Duodenal mucosa (tissue), 2 donors: ENCODE measurements at regions not wholly inside any gene's neighbourhood (a gene's known extent, or its start where the extent isn't known, plus 50 kb on each side); places are given as distances from the start of the nearest gene placed in this dataset.

Experiments used
- H3K27ac ChIP-seq: one replicate; pipeline ENCODE4 v1.7.0; 2013; ENCODE audit warnings: low read depth, low read length
- H3K27me3 ChIP-seq, 2 donors: one replicate each; pipeline ENCODE4 v1.7.0; 2013; ENCODE audit warnings: low read length in 2 of 2, control low read depth in 1 of 2; ENCODE audit not compliant: insufficient read depth in 2 of 2, control insufficient read depth in 1 of 2
- H3K36me3 ChIP-seq, 2 donors: one replicate each; pipeline ENCODE4 v1.7.0; 2013; ENCODE audit warnings: low read length in 2 of 2, control low read depth in 1 of 2; ENCODE audit not compliant: insufficient read depth in 2 of 2, control insufficient read depth in 1 of 2
- H3K4me1 ChIP-seq, 2 donors: one replicate each; pipeline ENCODE4 v1.7.0; 2013; ENCODE audit warnings: low read length in 2 of 2, control low read depth in 1 of 2; ENCODE audit not compliant: insufficient read depth in 2 of 2, control insufficient read depth in 1 of 2
- H3K4me3 ChIP-seq, 2 donors: one replicate each; pipeline ENCODE4 v1.7.0; 2013; ENCODE audit warnings: low read length in 2 of 2, low read depth in 1 of 2
- H3K9ac ChIP-seq, 2 donors: one replicate each; pipeline ENCODE4 v1.7.0; 2013; ENCODE audit warnings: low read length in 2 of 2, low read depth in 1 of 2
- H3K9me3 ChIP-seq, 2 donors: one replicate each; pipeline ENCODE4 v1.7.0; 2013; ENCODE audit warnings: low read length in 2 of 2, control low read depth in 1 of 2; ENCODE audit not compliant: control insufficient read depth in 1 of 2

DNA sequence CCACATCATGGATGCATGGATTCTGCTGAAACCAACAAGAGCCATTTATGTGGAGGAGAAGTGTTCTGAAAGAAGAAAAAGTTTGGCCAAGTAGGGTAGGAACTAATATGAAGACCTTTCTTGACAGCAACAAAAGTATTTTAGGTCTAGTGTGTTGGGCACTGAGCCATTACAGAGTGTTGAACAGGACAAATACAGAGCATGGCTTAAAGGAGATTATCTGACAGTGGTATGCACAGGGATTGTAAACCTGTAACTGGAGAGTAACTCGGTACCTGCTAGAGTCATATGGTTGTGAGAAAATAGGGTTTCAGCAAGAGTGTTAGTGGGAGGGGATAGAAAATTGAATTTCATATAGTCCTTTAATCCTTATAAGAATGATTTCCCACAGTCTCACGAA is 513.2 kb upstream of the WWC1 start:
- Histone ChIP-seq H3K27me3 (no peaks in the 10 kb centered on the region), H3K4me1 (no peaks in the 10 kb centered on the region), H3K9me3 (no peaks in the 10 kb centered on the region), H3K9ac (no peak overlapping the region), H3K4me3 (no peak overlapping the region), H3K27ac (no peak overlapping the region), H3K36me3 (no peaks in the 10 kb centered on the region)

DNA sequence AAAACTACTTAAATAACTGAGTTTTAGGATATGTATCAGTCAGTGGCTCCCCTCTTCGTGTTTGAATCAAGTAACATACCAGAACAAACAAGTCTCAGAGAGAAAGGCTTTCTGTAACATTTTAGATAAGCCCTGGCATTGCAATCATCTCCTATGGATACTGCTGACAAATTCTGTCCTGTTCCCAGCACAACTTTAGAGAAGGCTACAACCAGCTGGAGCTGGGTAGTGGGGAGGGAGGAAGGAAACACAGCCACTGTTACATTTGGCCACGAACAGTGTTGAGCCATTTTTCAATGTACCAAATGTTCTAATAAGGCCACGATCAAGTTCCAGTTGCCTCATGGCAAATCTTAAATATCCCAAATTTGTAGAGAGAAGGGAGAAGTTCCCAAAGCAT is 511.8 kb upstream of the WWC1 start:
- H3K36me3 ChIP-seq, result no peaks in the 10 kb centered on the region
- no peaks in the 10 kb centered on the region for H3K27me3 ChIP-seq
- H3K9ac ChIP-seq, result no peak overlapping the region
- H3K4me3 ChIP-seq, result no peak overlapping the region
- no peak overlapping the region for H3K27ac ChIP-seq
- no peaks in the 10 kb centered on the region for H3K9me3 ChIP-seq
- H3K4me1 ChIP-seq, result no peaks in the 10 kb centered on the region

- Histone ChIP-seq H3K4me3 (no peak overlapping the region), H3K4me1 (no peaks in the 10 kb centered on the region), H3K36me3 (no peaks in the 10 kb centered on the region), H3K27me3 (no peaks in the 10 kb centered on the region), H3K9ac (no peak overlapping the region), H3K27ac (no peak overlapping the region), H3K9me3 (no peaks in the 10 kb centered on the region)
These were observed 511.3 kb upstream of the WWC1 start for GRCh38 chr5:167780177-167780576.

GRCh38 chr5:167783145-167783817 is 508.2 kb upstream of the WWC1 start:
- H3K9me3 ChIP-seq, result no peaks in the 10 kb centered on the region
- no peaks in the 10 kb centered on the region for H3K27me3 ChIP-seq
- no peak overlapping the region for H3K27ac ChIP-seq
- no peak overlapping the region for H3K9ac ChIP-seq
- H3K4me1 ChIP-seq, result no peaks in the 10 kb centered on the region
- H3K4me3 ChIP-seq, result no peak overlapping the region
- H3K36me3 ChIP-seq, result no peaks in the 10 kb centered on the region

DNA sequence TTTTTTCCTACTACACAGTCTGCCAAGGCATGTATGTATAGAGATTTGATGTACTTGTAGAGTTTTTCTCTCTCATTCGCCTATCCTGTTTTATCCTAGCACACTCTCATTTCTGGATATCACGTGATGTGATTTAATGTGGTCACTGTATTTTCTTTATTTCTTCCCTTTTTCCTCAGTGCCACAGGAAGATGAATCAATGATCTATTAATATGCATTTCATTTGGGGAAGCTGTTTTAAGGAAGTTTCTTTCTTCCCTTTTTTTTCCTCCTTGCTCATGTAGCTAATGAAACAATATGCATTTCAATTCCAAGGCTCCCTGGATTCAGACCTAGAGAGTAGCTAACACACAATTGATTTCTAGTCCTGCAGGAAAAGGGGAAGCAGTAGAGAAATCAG is 506.3 kb upstream of the WWC1 start:
- Histone ChIP-seq H3K27me3 (no peaks in the 10 kb centered on the region), H3K4me3 (no peak overlapping the region), H3K9ac (no peak overlapping the region), H3K36me3 (no peaks in the 10 kb centered on the region), H3K27ac (no peak overlapping the region), H3K4me1 (no peaks in the 10 kb centered on the region), H3K9me3 (no peaks in the 10 kb centered on the region)

DNA sequence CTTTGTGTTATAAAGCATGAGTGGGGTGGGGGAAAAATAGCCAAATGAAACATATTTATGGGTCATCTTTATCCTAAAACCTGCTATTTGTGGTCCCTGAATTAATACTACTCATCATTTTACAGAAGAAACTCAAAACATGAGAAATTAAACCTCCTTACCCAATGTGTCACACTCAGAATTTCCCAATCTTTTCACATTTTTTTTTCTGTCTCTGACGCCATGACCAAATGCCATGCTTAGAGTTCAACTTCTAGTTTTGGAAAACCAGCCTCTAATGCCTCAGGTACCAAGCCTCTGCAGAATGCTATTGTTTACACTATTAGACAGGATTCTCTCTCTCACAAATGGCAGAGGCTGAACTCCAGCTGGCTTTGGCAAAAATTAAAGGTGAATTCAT is 505.5 kb upstream of the WWC1 start:
- Histone ChIP-seq H3K9me3 (no peaks in the 10 kb centered on the region), H3K27ac (no peak overlapping the region), H3K4me3 (no peak overlapping the region), H3K9ac (no peak overlapping the region), H3K27me3 (no peaks in the 10 kb centered on the region), H3K36me3 (no peaks in the 10 kb centered on the region), H3K4me1 (no peaks in the 10 kb centered on the region)

GRCh38 chr5:167786871-167787578 is 504.4 kb upstream of the WWC1 start:
- no peaks in the 10 kb centered on the region for H3K9me3 ChIP-seq
- H3K36me3 ChIP-seq, result no peaks in the 10 kb centered on the region
- no peak overlapping the region for H3K27ac ChIP-seq

GRCh38 chr5:167790045-167790444 is 501.4 kb upstream of the WWC1 start:
- Histone ChIP-seq H3K27ac (no peak overlapping the region), H3K9ac (no peak overlapping the region), H3K27me3 (no peaks in the 10 kb centered on the region), H3K4me1 (no peaks in the 10 kb centered on the region), H3K9me3 (no peaks in the 10 kb centered on the region), H3K4me3 (no peak overlapping the region), H3K36me3 (no peaks in the 10 kb centered on the region)

More at GRCh38 chr5:167786871-167787578, 504.4 kb upstream of the WWC1 start:
- H3K27me3 ChIP-seq, result no peaks in the 10 kb centered on the region
- no peaks in the 10 kb centered on the region for H3K4me1 ChIP-seq
- no peak overlapping the region for H3K9ac ChIP-seq
- no peak overlapping the region for H3K4me3 ChIP-seq

DNA sequence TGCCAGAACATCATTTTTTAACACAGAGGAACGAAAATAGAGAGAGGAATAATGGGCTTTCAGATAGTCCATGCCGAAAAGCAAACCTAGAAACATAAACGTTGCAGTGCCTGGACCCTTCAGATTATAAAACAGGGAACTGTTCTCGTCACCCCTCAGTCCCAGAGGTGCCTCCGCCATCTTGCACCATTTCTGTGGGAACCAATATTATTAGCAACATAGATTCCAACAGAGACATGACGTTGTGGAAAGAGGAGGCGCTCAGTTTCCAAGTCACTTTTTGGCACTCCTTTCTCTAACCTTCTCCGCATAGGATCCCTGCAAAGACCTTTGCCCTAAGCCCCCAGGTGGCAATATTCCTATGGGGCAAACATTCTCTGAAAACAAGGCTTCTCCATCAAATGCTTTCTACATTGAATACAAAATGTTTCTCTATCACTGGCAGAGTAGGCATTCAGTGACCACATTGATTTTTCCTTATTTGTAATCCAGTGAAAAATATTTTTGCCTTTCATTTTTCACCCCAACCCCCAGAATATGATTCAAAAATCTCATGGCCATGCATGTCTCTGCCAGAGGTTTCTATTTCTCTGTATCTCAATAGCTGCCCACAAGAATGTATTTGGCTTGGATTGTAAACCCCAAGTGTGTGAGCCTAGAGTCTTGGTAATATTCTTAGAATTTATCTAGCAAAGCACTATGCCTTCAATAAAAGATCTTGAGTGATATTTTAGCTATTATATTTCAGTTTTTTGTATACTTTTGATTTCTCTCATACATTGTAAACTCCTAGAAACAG is 500.8 kb upstream of the WWC1 start:
- no peak overlapping the region for H3K4me3 ChIP-seq
- H3K9me3 ChIP-seq, result no peaks in the 10 kb centered on the region
- H3K4me1 ChIP-seq, result no peaks in the 10 kb centered on the region
- H3K27ac ChIP-seq, result no peak overlapping the region
- no peak overlapping the region for H3K9ac ChIP-seq
- no peaks in the 10 kb centered on the region for H3K36me3 ChIP-seq
- H3K27me3 ChIP-seq, result no peaks in the 10 kb centered on the region

DNA sequence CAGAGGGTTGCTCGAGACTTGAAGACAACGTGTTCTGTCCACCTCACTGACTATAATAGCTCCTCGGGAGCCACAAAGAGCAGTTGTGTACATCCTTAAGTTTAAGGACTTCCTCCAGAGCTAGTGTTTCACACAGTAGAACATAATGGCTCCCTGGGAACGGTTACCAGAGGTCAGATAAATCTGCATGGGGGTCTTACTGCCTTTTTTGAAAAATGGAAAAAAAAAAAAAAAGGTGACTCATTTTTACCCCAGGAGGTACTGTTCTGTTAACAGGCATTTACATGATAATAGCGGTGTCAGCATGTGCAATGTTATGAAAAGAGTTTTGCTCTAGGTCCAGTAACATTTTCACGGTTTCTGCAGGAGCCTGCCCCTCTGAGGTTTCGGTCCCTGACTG is 498.9 kb upstream of the WWC1 start:
- Histone ChIP-seq H3K36me3 (no peaks in the 10 kb centered on the region), H3K9ac (no peak overlapping the region), H3K9me3 (no peaks in the 10 kb centered on the region), H3K27me3 (no peaks in the 10 kb centered on the region), H3K4me3 (no peak overlapping the region), H3K4me1 (no peaks in the 10 kb centered on the region), H3K27ac (no peak overlapping the region)
